ENCODE measurements at regions not wholly inside any gene's neighbourhood (a gene's known extent, or its start where the extent isn't known, plus 50 kb on each side); places are given as distances from the start of the nearest gene placed in this dataset.

DNA sequence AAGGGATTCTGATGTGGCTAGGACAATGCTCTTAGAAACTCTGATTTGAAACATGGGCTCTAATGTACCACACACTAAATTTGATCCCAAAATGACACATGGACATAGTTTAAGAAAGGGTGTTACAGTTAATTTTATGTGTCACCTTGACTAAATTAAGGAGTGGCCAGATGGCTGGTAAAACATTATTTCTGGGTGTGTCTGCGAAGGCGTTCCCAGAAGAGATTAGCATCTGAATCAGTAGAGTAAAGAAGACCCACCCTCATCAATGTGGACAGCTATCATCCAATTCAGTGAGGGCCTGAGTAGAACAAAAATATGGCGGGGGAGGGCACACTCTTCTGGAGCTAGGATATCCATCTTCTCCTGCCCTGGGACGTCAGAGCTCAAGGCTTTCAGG is 283.1 kb upstream of the CHAC2 start:
- no peaks in the 10 kb centered on the region for H3F3A ChIP-seq (ENCODE audit: control insufficient read depth, insufficient read depth)
- TF ChIP-seq CTCF (IDR thresholded peaks at IDR 0.05; ENCODE audit: low read depth, low read length, poor library complexity, severe bottlenecking) (no peak), EZH2phosphoT487 (IDR thresholded peaks at IDR 0.05; ENCODE audit: borderline replicate concordance, low read length) (no peak)
- no peak overlapping the region for H3K27ac ChIP-seq (ENCODE audit: low read depth, low read length)
- peaks cover 3% of the 10 kb centered on the region; the same call in 1 of the 2 replicates for H3K9me3 ChIP-seq (ENCODE audit: control insufficient read depth, insufficient read depth, low read length)
- H3K36me3 ChIP-seq (ENCODE audit: control insufficient read depth, low read length): no peaks in the 10 kb centered on the region
- no peaks in the 10 kb centered on the region for H3K79me2 ChIP-seq (ENCODE audit: control insufficient read depth, low read length)
- no peaks in the 10 kb centered on the region for H4K20me1 ChIP-seq (ENCODE audit: control insufficient read depth, insufficient read depth, low read depth, low read length)
- no peaks in the 10 kb centered on the region for H3K9me2 ChIP-seq (replicated peaks; ENCODE audit: control insufficient read depth, low read length)
- H3K4me1 ChIP-seq (ENCODE audit: control insufficient read depth, low read length): no peaks in the 10 kb centered on the region
- H3K4me3 ChIP-seq (ENCODE audit: low read length): no peak overlapping the region
- H3K27me3 ChIP-seq (ENCODE audit: control insufficient read depth, low read length): no peaks in the 10 kb centered on the region
- H3K4me2 ChIP-seq (ENCODE audit: low read length): no peak overlapping the region

- Histone ChIP-seq H3K27me3 (ENCODE audit: control insufficient read depth, low read length) (no peaks in the 10 kb centered on the region), H3F3A (ENCODE audit: control insufficient read depth, insufficient read depth) (no peaks in the 10 kb centered on the region), H4K20me1 (ENCODE audit: control insufficient read depth, insufficient read depth, low read depth, low read length) (no peaks in the 10 kb centered on the region), H3K79me2 (ENCODE audit: control insufficient read depth, low read length) (no peaks in the 10 kb centered on the region), H3K4me1 (ENCODE audit: control insufficient read depth, low read length) (no peaks in the 10 kb centered on the region), H3K4me2 (ENCODE audit: low read length) (no peak overlapping the region), H3K9me3 (ENCODE audit: control insufficient read depth, insufficient read depth, low read length) (no peaks in the 10 kb centered on the region), H3K4me3 (ENCODE audit: low read length) (no peak overlapping the region), H3K27ac (ENCODE audit: low read depth, low read length) (no peak overlapping the region), H3K9me2 (replicated peaks; ENCODE audit: control insufficient read depth, low read length) (no peaks in the 10 kb centered on the region), H3K36me3 (ENCODE audit: control insufficient read depth, low read length) (no peaks in the 10 kb centered on the region)
- TF ChIP-seq CTCF (IDR thresholded peaks at IDR 0.05; ENCODE audit: low read depth, low read length, poor library complexity, severe bottlenecking): no peak
- TF ChIP-seq EZH2phosphoT487 (IDR thresholded peaks at IDR 0.05; ENCODE audit: borderline replicate concordance, low read length): no peak
These were observed 290.1 kb upstream of the CHAC2 start for GRCh38 chr2:53477517-53477916.

DNA sequence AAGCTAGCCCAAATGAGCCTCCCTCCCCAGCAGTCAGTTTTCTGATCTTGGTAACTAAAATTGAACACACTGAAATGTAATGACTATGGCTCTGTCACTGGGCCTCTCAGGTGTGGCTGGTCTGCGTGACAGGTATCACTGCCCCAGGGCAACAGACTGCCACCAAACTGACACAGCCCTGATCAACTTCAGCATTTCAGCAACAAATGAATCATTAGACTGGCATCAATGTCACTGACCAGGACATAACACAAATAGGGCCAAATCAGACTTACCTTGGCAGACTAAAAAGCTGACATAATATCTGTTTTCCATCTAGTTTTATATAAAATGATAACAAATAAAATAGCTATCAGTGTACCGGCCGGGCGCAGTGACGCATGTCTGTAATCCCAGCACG is 290.8 kb upstream of the CHAC2 start:
- Histone ChIP-seq H3K4me3 (ENCODE audit: low read length) (no peak overlapping the region), H3K9me2 (replicated peaks; ENCODE audit: control insufficient read depth, low read length) (no peaks in the 10 kb centered on the region), H3K36me3 (ENCODE audit: control insufficient read depth, low read length) (no peaks in the 10 kb centered on the region), H3K9me3 (ENCODE audit: control insufficient read depth, insufficient read depth, low read length) (no peaks in the 10 kb centered on the region), H3K27ac (ENCODE audit: low read depth, low read length) (no peak overlapping the region), H3K27me3 (ENCODE audit: control insufficient read depth, low read length) (no peaks in the 10 kb centered on the region), H3K4me2 (ENCODE audit: low read length) (no peak overlapping the region), H3K79me2 (ENCODE audit: control insufficient read depth, low read length) (no peaks in the 10 kb centered on the region), H4K20me1 (ENCODE audit: control insufficient read depth, insufficient read depth, low read depth, low read length) (no peaks in the 10 kb centered on the region), H3K4me1 (ENCODE audit: control insufficient read depth, low read length) (no peaks in the 10 kb centered on the region), H3F3A (ENCODE audit: control insufficient read depth, insufficient read depth) (no peaks in the 10 kb centered on the region)
- TF ChIP-seq CTCF (IDR thresholded peaks at IDR 0.05; ENCODE audit: low read depth, low read length, poor library complexity, severe bottlenecking) (no peak), EZH2phosphoT487 (IDR thresholded peaks at IDR 0.05; ENCODE audit: borderline replicate concordance, low read length) (no peak)

DNA sequence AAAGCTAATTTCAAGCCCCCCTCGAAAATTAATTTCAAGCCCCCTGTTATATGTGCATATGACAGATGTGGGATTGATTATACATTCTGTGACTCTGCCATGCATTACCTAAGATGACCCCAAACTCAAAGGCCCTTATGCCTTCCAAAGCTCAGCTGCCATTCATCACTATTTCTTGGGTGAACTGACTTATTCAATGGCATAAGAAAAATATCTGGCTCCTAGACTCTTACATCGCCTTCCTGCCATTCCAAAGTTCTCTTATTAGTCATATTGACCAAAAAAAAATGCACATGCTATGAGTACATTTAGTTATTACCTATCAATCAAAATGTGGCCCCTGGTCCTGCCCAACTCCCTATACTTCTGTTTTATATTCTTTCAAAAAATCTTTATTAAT is 291.8 kb upstream of the CHAC2 start:
- no peaks in the 10 kb centered on the region for H3K9me2 ChIP-seq (replicated peaks; ENCODE audit: control insufficient read depth, low read length)
- H3K4me1 ChIP-seq (ENCODE audit: control insufficient read depth, low read length): no peaks in the 10 kb centered on the region
- no peaks in the 10 kb centered on the region for H3F3A ChIP-seq (ENCODE audit: control insufficient read depth, insufficient read depth)
- H4K20me1 ChIP-seq (ENCODE audit: control insufficient read depth, insufficient read depth, low read depth, low read length): no peaks in the 10 kb centered on the region
- H3K9me3 ChIP-seq (ENCODE audit: control insufficient read depth, insufficient read depth, low read length): no peaks in the 10 kb centered on the region
- no peak overlapping the region for H3K27ac ChIP-seq (ENCODE audit: low read depth, low read length)
- no peak for TF ChIP-seq CTCF (IDR thresholded peaks at IDR 0.05; ENCODE audit: low read depth, low read length, poor library complexity, severe bottlenecking)
- no peak for TF ChIP-seq EZH2phosphoT487 (IDR thresholded peaks at IDR 0.05; ENCODE audit: borderline replicate concordance, low read length)
- H3K4me3 ChIP-seq (ENCODE audit: low read length): no peak overlapping the region
- H3K36me3 ChIP-seq (ENCODE audit: control insufficient read depth, low read length): no peaks in the 10 kb centered on the region
- H3K27me3 ChIP-seq (ENCODE audit: control insufficient read depth, low read length): no peaks in the 10 kb centered on the region
- H3K79me2 ChIP-seq (ENCODE audit: control insufficient read depth, low read length): no peaks in the 10 kb centered on the region
- no peak overlapping the region for H3K4me2 ChIP-seq (ENCODE audit: low read length)

Data from DOHH2 (cell line).